ENCODE measurements at regions not wholly inside any gene's neighbourhood (a gene's known extent, or its start where the extent isn't known, plus 50 kb on each side); places are given as distances from the start of the nearest gene placed in this dataset.
"Not testable (repeated sequence)": the region's sequence is repeated elsewhere in the genome, so short reads cannot be mapped to it uniquely, and the experiment has no call there.

DNA sequence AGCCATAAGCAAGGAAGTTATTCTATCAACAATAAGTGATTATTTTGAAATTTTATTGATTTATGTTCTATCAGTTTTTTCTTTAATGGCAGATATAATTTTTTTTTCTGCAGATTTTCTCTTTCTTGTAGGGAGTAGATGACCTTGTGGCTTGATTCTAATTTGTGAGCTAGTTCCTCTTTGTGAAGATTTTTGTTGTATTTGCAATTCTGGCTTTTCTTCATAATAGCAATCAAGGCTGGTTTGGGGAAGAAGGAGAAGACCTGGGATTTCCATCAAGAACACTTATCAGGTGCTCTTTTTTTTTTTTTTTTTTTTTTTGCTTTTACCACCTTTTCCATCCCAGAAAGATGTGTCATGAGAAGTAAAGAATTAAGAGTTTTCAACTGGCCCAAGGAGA, 324.2 kb upstream of the MAN1A1 start:
- H3K27me3 Mint-ChIP-seq (ENCODE audit: low read depth): peaks cover 11% of the 10 kb centered on the region
- no peak overlapping the region for H3K27ac Mint-ChIP-seq (ENCODE audit: unreplicated experiment)
- H3K4me1 Mint-ChIP-seq (ENCODE audit: low read depth): no peaks in the 10 kb centered on the region
- no peak overlapping the region for H3K4me3 Mint-ChIP-seq (ENCODE audit: unreplicated experiment)
- no peaks in the 10 kb centered on the region for H3K36me3 Mint-ChIP-seq (ENCODE audit: low read depth)
- TF ChIP-seq CTCF (IDR thresholded peaks at IDR 0.05): no peak
- no peaks in the 10 kb centered on the region for H3K9me3 Mint-ChIP-seq (ENCODE audit: low read depth)
- DNase-seq (ENCODE audit: low spot score): no peak

DNA sequence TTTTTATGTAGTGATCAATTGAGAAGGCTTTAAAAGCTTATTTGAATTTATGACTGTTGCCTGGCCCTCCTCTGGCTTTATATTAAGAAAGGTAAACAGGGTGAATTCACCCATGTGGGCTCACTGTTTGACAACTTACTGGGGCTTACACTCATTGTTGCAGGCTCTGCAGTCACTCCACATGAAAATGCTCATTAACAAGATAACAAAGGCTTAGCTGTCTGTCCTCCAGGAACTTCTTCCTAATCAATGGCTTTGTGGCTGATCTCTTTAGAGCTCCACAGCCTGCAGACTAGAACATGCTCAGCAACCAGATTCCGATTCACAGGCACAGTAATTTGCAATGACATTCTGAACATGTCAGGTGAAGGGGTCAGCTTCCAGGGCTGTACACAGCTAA, 323.2 kb upstream of the MAN1A1 start:
- Mint-ChIP-seq H3K27ac (ENCODE audit: unreplicated experiment) (no peak overlapping the region), H3K4me1 (ENCODE audit: low read depth) (no peaks in the 10 kb centered on the region), H3K27me3 (ENCODE audit: low read depth) (peaks cover 11% of the 10 kb centered on the region), H3K4me3 (ENCODE audit: unreplicated experiment) (no peak overlapping the region), H3K36me3 (ENCODE audit: low read depth) (no peaks in the 10 kb centered on the region), H3K9me3 (ENCODE audit: low read depth) (no peaks in the 10 kb centered on the region)
- no peak for TF ChIP-seq CTCF (IDR thresholded peaks at IDR 0.05)
- DNase-seq (ENCODE audit: low spot score): no peak

- Mint-ChIP-seq H3K9me3 (ENCODE audit: low read depth) (no peaks in the 10 kb centered on the region), H3K36me3 (ENCODE audit: low read depth) (no peaks in the 10 kb centered on the region), H3K27ac (ENCODE audit: unreplicated experiment) (no peak overlapping the region), H3K27me3 (ENCODE audit: low read depth) (peaks cover 11% of the 10 kb centered on the region), H3K4me1 (ENCODE audit: low read depth) (no peaks in the 10 kb centered on the region), H3K4me3 (ENCODE audit: unreplicated experiment) (no peak overlapping the region)
- DNase-seq (ENCODE audit: low spot score): no peak
- no peak for TF ChIP-seq CTCF (IDR thresholded peaks at IDR 0.05)
These were observed 321.5 kb upstream of the MAN1A1 start for GRCh38 chr6:119671105-119671504.

GRCh38 chr6:119669221-119669620, 319.7 kb upstream of the MAN1A1 start:
- DNase-seq (ENCODE audit: low spot score): no peak
- Mint-ChIP-seq H3K27ac (ENCODE audit: unreplicated experiment) (no peak overlapping the region), H3K4me1 (ENCODE audit: low read depth) (no peaks in the 10 kb centered on the region), H3K36me3 (ENCODE audit: low read depth) (no peaks in the 10 kb centered on the region), H3K27me3 (ENCODE audit: low read depth) (peaks cover 5% of the 10 kb centered on the region), H3K4me3 (ENCODE audit: unreplicated experiment) (no peak overlapping the region), H3K9me3 (ENCODE audit: low read depth) (no peaks in the 10 kb centered on the region)
- TF ChIP-seq CTCF (IDR thresholded peaks at IDR 0.05): no peak

DNA sequence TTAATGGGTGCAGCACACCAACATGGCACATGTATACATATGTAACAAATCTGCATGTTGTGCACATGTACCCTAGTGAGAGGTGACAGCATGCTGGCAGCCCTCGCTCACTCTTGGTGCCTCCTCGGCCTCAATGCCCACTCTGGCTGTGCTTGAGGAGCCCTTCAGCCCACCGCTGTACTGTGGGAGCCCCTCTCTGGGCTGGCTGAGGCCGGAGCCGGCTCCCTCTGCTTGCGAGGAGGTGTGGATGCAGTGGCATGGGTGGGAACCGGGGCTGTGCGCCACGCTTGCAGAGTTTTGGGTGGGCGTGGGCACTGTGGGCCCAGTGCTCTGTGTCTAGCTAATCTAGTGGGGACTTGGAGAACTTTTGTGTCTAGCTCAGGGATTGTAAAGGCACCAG, 315.9 kb upstream of the MAN1A1 start:
- not testable (repeated sequence) for H3K27me3 Mint-ChIP-seq (ENCODE audit: low read depth); H3K27ac Mint-ChIP-seq (ENCODE audit: unreplicated experiment); H3K36me3 Mint-ChIP-seq (ENCODE audit: low read depth); H3K4me1 Mint-ChIP-seq (ENCODE audit: low read depth); H3K4me3 Mint-ChIP-seq (ENCODE audit: unreplicated experiment); H3K9me3 Mint-ChIP-seq (ENCODE audit: low read depth)
- DNase-seq (ENCODE audit: low spot score): peak; percentile 72

GRCh38 chr6:119661628-119662027, 312.1 kb upstream of the MAN1A1 start:
- H3K36me3 Mint-ChIP-seq (ENCODE audit: low read depth): no peaks in the 10 kb centered on the region
- no peak for DNase-seq (ENCODE audit: low spot score)
- H3K27me3 Mint-ChIP-seq (ENCODE audit: low read depth): peaks cover 16% of the 10 kb centered on the region
- no peaks in the 10 kb centered on the region for H3K4me1 Mint-ChIP-seq (ENCODE audit: low read depth)
- H3K27ac Mint-ChIP-seq (ENCODE audit: unreplicated experiment): no peak overlapping the region
- no peak for TF ChIP-seq CTCF (IDR thresholded peaks at IDR 0.05)
- no peaks in the 10 kb centered on the region for H3K9me3 Mint-ChIP-seq (ENCODE audit: low read depth)
- H3K4me3 Mint-ChIP-seq (ENCODE audit: unreplicated experiment): no peak overlapping the region

All from chondrocyte (in vitro differentiated cells).